H9 (cell line): ENCODE measurements at regions not wholly inside any gene's neighbourhood (a gene's known extent, or its start where the extent isn't known, plus 50 kb on each side); places are given as distances from the start of the nearest gene placed in this dataset.

Experiments
- DNase-seq: peaks from one replicate; pipeline ENCODE4 v3.0.0-alpha.2; 2017
- H2AFZ ChIP-seq: one replicate; pipeline ENCODE4 v1.6.1; 2013; ENCODE audit warnings: mild to moderate bottlenecking, low read length, control low read depth, moderate library complexity
- H2AK5ac ChIP-seq: 2 replicates; pipeline ENCODE4 v1.6.1; 2013; ENCODE audit warnings: low read length, control low read depth, mixed read lengths; ENCODE audit not compliant: insufficient read length
- H2BK120ac ChIP-seq: one replicate; pipeline ENCODE4 v1.6.1; 2013; ENCODE audit warnings: low read depth, mild to moderate bottlenecking, low read length, control low read depth, inconsistent platforms; ENCODE audit not compliant: poor library complexity, severe bottlenecking
- H2BK12ac ChIP-seq: 2 replicates; pipeline ENCODE4 v1.6.1; 2013; ENCODE audit warnings: low read length, control low read depth, mixed read lengths, low read depth; ENCODE audit not compliant: insufficient read length
- H2BK15ac ChIP-seq: 2 replicates; pipeline ENCODE4 v1.6.1; 2013; ENCODE audit warnings: low read depth, low read length, control low read depth
- H2BK20ac ChIP-seq: one replicate; pipeline ENCODE4 v1.6.1; 2013; ENCODE audit warnings: low read depth, mild to moderate bottlenecking, low read length, control low read depth, inconsistent platforms; ENCODE audit not compliant: poor library complexity, severe bottlenecking
- H2BK5ac ChIP-seq: 2 replicates; pipeline ENCODE4 v1.6.1; 2013; ENCODE audit warnings: low read length, control low read depth, mixed read lengths; ENCODE audit not compliant: insufficient read length
- H3K14ac ChIP-seq: 2 replicates; pipeline ENCODE4 v1.6.1; 2013; ENCODE audit warnings: low read length, control low read depth; ENCODE audit not compliant: insufficient read depth
- H3K18ac ChIP-seq: 2 replicates; pipeline ENCODE4 v1.6.1; 2013; ENCODE audit warnings: low read depth, mild to moderate bottlenecking, mixed read lengths, low read length, control low read depth; ENCODE audit not compliant: insufficient read length
- H3K23ac ChIP-seq: 2 replicates; pipeline ENCODE4 v1.6.1; 2013; ENCODE audit warnings: low read length, control low read depth, mixed read lengths, low read depth; ENCODE audit not compliant: insufficient read length
- H3K23me2 ChIP-seq: 2 replicates; pipeline ENCODE4 v1.6.1; 2013; ENCODE audit warnings: low read depth, mild to moderate bottlenecking, mixed read lengths, low read length, control low read depth; ENCODE audit not compliant: insufficient read length, poor library complexity, severe bottlenecking
- H3K27ac ChIP-seq: 2 replicates; pipeline ENCODE4 v1.5.1; 2013; ENCODE audit warnings: low read length, control low read depth, mixed read lengths, low read depth; ENCODE audit not compliant: insufficient read length
- H3K27me3 ChIP-seq: 2 replicates; pipeline ENCODE4 v1.6.1; 2013; ENCODE audit warnings: low read length, control low read depth, inconsistent platforms; ENCODE audit not compliant: insufficient read depth
- H3K4ac ChIP-seq: 2 replicates; pipeline ENCODE4 v1.6.1; 2013; ENCODE audit warnings: low read depth, mild to moderate bottlenecking, control low read depth, inconsistent platforms, low read length, moderate library complexity
- H3K4me1 ChIP-seq: 2 replicates; pipeline ENCODE4 v1.6.1; 2013; ENCODE audit warnings: low read length, control low read depth, inconsistent platforms; ENCODE audit not compliant: insufficient read depth
- H3K4me2 ChIP-seq: 2 replicates; pipeline ENCODE4 v1.6.1; 2013; ENCODE audit warnings: low read length, control low read depth, mixed read lengths; ENCODE audit not compliant: insufficient read length, insufficient read depth
- H3K56ac ChIP-seq: 2 replicates; pipeline ENCODE4 v1.6.1; 2013; ENCODE audit warnings: low read depth, mild to moderate bottlenecking, mixed read lengths, low read length, control low read depth; ENCODE audit not compliant: insufficient read length
- H3K79me1 ChIP-seq: 2 replicates; pipeline ENCODE4 v1.6.1; 2013; ENCODE audit warnings: low read depth, mild to moderate bottlenecking, moderate library complexity, low read length, control low read depth, inconsistent platforms; ENCODE audit not compliant: insufficient read depth, poor library complexity, severe bottlenecking
- H3K79me2 ChIP-seq: 2 replicates; pipeline ENCODE4 v1.6.1; 2013; ENCODE audit warnings: low read length, control low read depth, inconsistent platforms; ENCODE audit not compliant: insufficient read depth
- H3K9ac ChIP-seq: 2 replicates; pipeline ENCODE4 v1.6.1; 2013; ENCODE audit warnings: low read length, control low read depth, mixed read lengths; ENCODE audit not compliant: insufficient read length; ENCODE audit errors: extremely low read depth
- H3K9me3 ChIP-seq: one replicate; pipeline ENCODE4 v1.6.1; 2013; ENCODE audit warnings: low read depth, low read length, inconsistent platforms; ENCODE audit not compliant: control insufficient read depth
- H3T11ph ChIP-seq: one replicate; pipeline ENCODE4 v1.6.1; 2013; ENCODE audit warnings: mild to moderate bottlenecking, low read length, control low read depth, inconsistent platforms
- H4K20me1 ChIP-seq: one replicate; pipeline ENCODE4 v1.6.1; 2013; ENCODE audit not compliant: control insufficient read depth, insufficient read length, insufficient read depth
- H4K5ac ChIP-seq: 2 replicates; pipeline ENCODE4 v1.6.1; 2013; ENCODE audit warnings: low read depth, mild to moderate bottlenecking, mixed read lengths, low read length, control low read depth; ENCODE audit not compliant: insufficient read length
- H4K8ac ChIP-seq: replicated peaks from 2 replicates; pipeline ENCODE4 v1.6.1; 2013; ENCODE audit warnings: low read length, control low read depth, mixed read lengths, low read depth; ENCODE audit not compliant: insufficient read length
- H4K91ac ChIP-seq: 2 replicates; pipeline ENCODE4 v1.6.1; 2013; ENCODE audit warnings: low read depth, mild to moderate bottlenecking, moderate library complexity, mixed read lengths, low read length, control low read depth; ENCODE audit not compliant: insufficient read length
- H3K27ac Mint-ChIP-seq, 3 experiments: 2 replicates in 2 of 3; 3 replicates in 1 of 3; pipeline ENCODE4 v1.8.0; 2020 to 2021; ENCODE audit warnings: mixed read lengths in 3 of 3, mild to moderate bottlenecking in 1 of 3, moderate library complexity in 1 of 3
- H3K27me3 Mint-ChIP-seq: 2 replicates; pipeline ENCODE4 v1.8.0; 2021; ENCODE audit warnings: low read depth, mild to moderate bottlenecking, moderate library complexity, mixed read lengths
- H3K36me3 Mint-ChIP-seq, 3 experiments: 2 replicates in 2 of 3; 3 replicates in 1 of 3; pipeline ENCODE4 v1.8.0; 2020 to 2021; ENCODE audit warnings: low read depth in 3 of 3, mixed read lengths in 3 of 3; ENCODE audit not compliant: insufficient read depth in 1 of 3
- H3K4me1 Mint-ChIP-seq, 2 experiments: 2 replicates each; pipeline ENCODE4 v1.8.0; 2020; ENCODE audit warnings: mixed read lengths in 2 of 2
- H3K4me3 Mint-ChIP-seq, 2 experiments: 2 replicates in 1 of 2; 3 replicates in 1 of 2; pipeline ENCODE4 v1.8.0; 2020 to 2021; ENCODE audit warnings: mild to moderate bottlenecking in 2 of 2, mixed read lengths in 2 of 2, moderate library complexity in 1 of 2
- H3K9me3 Mint-ChIP-seq, 2 experiments: 2 replicates in 1 of 2; 3 replicates in 1 of 2; pipeline ENCODE4 v1.8.0; 2020; ENCODE audit warnings: mild to moderate bottlenecking in 2 of 2, mixed read lengths in 2 of 2, moderate library complexity in 1 of 2
- WGBS: extraction: QIAGEN DNeasy Blood & Tissue Kit; methylation state at CpG from one replicate; pipeline ENCODE4 v1.1.7; 2013; ENCODE audit warnings: missing lambda C conversion rate, low lambda C conversion rate, mixed read lengths; ENCODE audit not compliant: insufficient read length; ENCODE audit errors: extremely low coverage; 5-methylcytosine and 5-hydroxymethylcytosine counted together
- TF ChIP-seq, protein P1 (sequence below): fragments of 200-600 bp; sonication (generic); conservative IDR thresholded peaks from 3 replicates; pipeline ENCODE4 v1.8.0; 2021; ENCODE audit warnings: antibody characterized with exemption, mild to moderate bottlenecking

DNA sequence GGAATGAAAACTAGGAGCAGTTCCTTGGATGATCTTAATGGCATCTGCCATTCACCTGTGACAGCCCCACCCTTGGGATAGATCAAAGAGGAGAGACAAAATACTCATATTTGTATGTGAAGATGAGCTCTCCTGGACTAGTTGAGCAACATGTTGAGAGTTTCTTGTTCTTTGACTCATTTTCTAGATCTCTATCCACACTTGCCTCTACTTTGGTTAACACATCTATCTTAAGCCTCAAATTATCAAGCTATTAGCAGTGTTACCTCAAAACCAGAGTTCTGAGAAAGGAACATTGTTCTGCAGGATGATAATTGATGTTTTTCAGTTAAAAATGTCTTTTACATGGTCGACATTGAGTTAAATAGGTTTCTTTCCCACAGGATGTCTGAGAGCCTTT, 94.2 kb upstream of the TEX13D start:
- no peak overlapping the region for H3K14ac ChIP-seq
- H3K4ac ChIP-seq = no peak overlapping the region
- H3K27me3 ChIP-seq = no peaks in the 10 kb centered on the region
- Mint-ChIP-seq H3K9me3 (peaks cover 4 to 12% of the 10 kb centered on the region in 2 experiments; a peak in 4 of 5 replicates), H3K36me3 (peaks cover 0 to 2% (median 0%) of the 10 kb centered on the region in 3 experiments; a peak in 2 of 7 replicates), H3K4me1 (peaks cover 9 to 13% of the 10 kb centered on the region in 2 experiments), H3K27me3 (peaks cover 48% of the 10 kb centered on the region), H3K27ac (no peak overlapping the region), H3K4me3 (no peak overlapping the region)
- H4K91ac ChIP-seq = no peak overlapping the region
- no peak overlapping the region for H3K27ac ChIP-seq
- H2BK15ac ChIP-seq = no peak overlapping the region
- H3K4me1 ChIP-seq = no peaks in the 10 kb centered on the region
- no peak overlapping the region for H2BK20ac ChIP-seq
- H4K8ac ChIP-seq = no peak overlapping the region
- H2BK120ac ChIP-seq = no peak overlapping the region
- no peak overlapping the region for H2AFZ ChIP-seq
- H3K23ac ChIP-seq = no peak overlapping the region
- DNase-seq = no peak
- H3K56ac ChIP-seq = no peak overlapping the region
- H3K9ac ChIP-seq = no peak overlapping the region
- no peak overlapping the region for H2AK5ac ChIP-seq
- H3K18ac ChIP-seq = no peak overlapping the region
- TF ChIP-seq, protein P1, sequence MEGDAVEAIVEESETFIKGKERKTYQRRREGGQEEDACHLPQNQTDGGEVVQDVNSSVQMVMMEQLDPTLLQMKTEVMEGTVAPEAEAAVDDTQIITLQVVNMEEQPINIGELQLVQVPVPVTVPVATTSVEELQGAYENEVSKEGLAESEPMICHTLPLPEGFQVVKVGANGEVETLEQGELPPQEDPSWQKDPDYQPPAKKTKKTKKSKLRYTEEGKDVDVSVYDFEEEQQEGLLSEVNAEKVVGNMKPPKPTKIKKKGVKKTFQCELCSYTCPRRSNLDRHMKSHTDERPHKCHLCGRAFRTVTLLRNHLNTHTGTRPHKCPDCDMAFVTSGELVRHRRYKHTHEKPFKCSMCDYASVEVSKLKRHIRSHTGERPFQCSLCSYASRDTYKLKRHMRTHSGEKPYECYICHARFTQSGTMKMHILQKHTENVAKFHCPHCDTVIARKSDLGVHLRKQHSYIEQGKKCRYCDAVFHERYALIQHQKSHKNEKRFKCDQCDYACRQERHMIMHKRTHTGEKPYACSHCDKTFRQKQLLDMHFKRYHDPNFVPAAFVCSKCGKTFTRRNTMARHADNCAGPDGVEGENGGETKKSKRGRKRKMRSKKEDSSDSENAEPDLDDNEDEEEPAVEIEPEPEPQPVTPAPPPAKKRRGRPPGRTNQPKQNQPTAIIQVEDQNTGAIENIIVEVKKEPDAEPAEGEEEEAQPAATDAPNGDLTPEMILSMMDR = no peak
- WGBS = no CpG with 5 or more reads among the region's 1 CpG
- no peaks in the 10 kb centered on the region for H3K23me2 ChIP-seq
- no peak overlapping the region for H3T11ph ChIP-seq
- peaks cover 14% of the 10 kb centered on the region for H3K9me3 ChIP-seq
- H4K5ac ChIP-seq = no peak overlapping the region
- H2BK12ac ChIP-seq = no peak overlapping the region
- no peak overlapping the region for H3K4me2 ChIP-seq
- H2BK5ac ChIP-seq = no peak overlapping the region
- H4K20me1 ChIP-seq = no peaks in the 10 kb centered on the region
- no peaks in the 10 kb centered on the region for H3K79me2 ChIP-seq
- H3K79me1 ChIP-seq = no peaks in the 10 kb centered on the region
